ENCODE measurements at regions not wholly inside any gene's neighbourhood (a gene's known extent, or its start where the extent isn't known, plus 50 kb on each side); places are given as distances from the start of the nearest gene placed in this dataset.

DNA sequence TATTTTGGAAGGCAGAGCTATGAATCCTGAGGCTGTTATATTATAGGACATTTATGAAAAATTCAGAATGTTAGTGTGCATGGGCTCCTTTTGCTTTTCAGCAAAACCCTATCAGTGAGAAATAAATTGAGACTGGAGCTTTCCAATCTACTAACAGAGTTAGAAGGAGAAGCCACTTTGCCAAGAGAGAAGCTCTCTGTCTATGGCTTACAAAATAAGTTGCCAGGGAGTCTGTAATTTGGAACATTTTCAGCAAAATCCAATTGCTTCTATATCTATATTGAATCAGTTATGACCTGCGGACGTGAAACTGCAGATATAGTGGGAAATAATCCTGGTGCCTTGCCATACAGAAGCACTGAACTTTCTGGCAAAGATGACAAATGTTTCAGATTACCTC is 279.3 kb downstream of the CDH19 start:
- H3K36me3 ChIP-seq (ENCODE audit: control insufficient read depth in 1 of 2, insufficient read depth in 2 of 2, low read length in 1 of 2): no peaks in the 10 kb centered on the region
- H3K9me3 ChIP-seq (ENCODE audit: control insufficient read depth, low read length): no peaks in the 10 kb centered on the region
- no peak overlapping the region for H3K27ac ChIP-seq (ENCODE audit: low read depth in 1 of 2, low read length in 2 of 2)
- ATAC-seq (ENCODE audit: low FRiP score) (no peak), DNase-seq (no peak)
- 60 to 62% methylated on average over 2 of the region's 2 CpGs for WGBS, 2 donors
- peaks cover 0 to 1% of the 10 kb centered on the region in 2 donors for H3K27me3 ChIP-seq (ENCODE audit: control insufficient read depth in 1 of 2, insufficient read depth in 2 of 2, low read length in 1 of 2)
- intact Hi-C loops (cut with DNase I): no loop called here
- no peak overlapping the region for H3K4me3 ChIP-seq (ENCODE audit: low read length in 2 of 2)
- no peaks in the 10 kb centered on the region for H3K4me1 ChIP-seq (ENCODE audit: control insufficient read depth in 1 of 2, insufficient read depth in 2 of 2, low read length in 2 of 2)

DNA sequence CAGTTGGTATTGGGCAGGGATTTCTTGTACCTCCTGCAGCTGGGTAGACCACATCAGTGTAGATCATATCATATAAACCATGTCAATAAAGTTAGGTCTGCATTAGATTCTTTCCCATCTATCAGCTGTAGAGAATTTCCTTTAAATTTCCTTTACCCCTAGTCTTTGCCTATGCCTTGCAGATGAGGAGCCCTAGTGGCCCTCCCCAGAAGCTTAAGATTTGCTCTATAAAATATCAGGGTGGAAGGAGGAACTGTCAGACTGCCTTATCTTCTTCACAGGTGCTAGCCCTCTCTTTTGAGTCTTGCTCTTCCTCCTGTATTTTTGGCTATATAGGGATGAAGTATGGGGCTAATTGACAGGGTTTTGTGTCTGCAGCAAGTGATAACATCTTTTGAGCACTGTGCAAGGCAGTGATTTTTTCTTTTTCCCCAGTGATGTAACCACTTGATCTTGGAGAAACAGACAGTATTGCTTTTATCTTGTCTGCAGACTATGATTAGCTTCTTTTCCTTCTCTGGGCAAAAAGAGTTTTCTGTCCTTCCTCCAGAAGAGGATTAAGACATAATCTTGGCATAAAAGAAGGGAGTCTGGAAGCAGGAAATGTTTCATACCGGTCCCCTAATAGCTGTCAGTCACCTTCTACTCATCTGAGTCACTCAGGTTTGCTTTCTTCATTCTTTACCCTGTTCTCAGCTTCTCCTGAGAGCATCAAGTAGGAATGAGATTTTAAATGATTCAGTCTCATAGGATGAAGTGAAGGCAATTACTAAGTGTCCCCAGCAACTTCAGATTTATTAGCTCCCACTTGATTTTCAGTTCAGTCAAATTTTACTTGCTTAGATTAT is 286.4 kb downstream of the CDH19 start:
- WGBS, 2 donors: 35 to 37% methylated on average over 1 of the region's 1 CpG
- no peak for ATAC-seq (ENCODE audit: low FRiP score)
- no peaks in the 10 kb centered on the region for H3K4me1 ChIP-seq (ENCODE audit: control insufficient read depth in 1 of 2, insufficient read depth in 2 of 2, low read length in 2 of 2)
- H3K27ac ChIP-seq (ENCODE audit: low read depth in 1 of 2, low read length in 2 of 2): no peak overlapping the region
- intact Hi-C loops (cut with DNase I): no loop called here
- H3K27me3 ChIP-seq (ENCODE audit: control insufficient read depth in 1 of 2, insufficient read depth in 2 of 2, low read length in 1 of 2): peaks cover 0 to 1% of the 10 kb centered on the region in 2 donors
- H3K36me3 ChIP-seq (ENCODE audit: control insufficient read depth in 1 of 2, insufficient read depth in 2 of 2, low read length in 1 of 2): no peaks in the 10 kb centered on the region
- no peaks in the 10 kb centered on the region for H3K9me3 ChIP-seq (ENCODE audit: control insufficient read depth, low read length)
- no peak for DNase-seq
- no peak overlapping the region for H3K4me3 ChIP-seq (ENCODE audit: low read length in 2 of 2)

DNA sequence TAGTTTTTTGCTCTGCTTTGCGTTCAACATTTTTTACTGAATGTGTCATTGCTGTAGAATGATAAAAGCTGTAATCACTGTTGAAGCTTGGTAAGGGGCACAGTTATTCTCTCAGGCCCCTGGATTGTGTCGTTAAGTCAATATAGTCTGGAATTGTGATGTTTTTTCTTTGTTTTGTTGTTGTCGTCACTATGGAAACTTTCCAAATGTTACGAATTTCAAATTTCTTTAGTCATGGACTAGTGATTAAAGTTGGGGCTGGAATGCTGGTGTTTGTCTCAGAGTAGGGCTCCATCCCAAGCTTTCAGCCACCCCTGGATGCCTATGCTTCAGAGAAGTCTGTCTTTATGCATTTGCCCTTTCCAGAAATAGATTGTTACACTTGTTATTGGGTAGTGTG is 287.2 kb downstream of the CDH19 start:
- WGBS, 2 donors: 36 to 48% methylated on average over 4 of the region's 4 CpGs
- no peak overlapping the region for H3K27ac ChIP-seq (ENCODE audit: low read depth in 1 of 2, low read length in 2 of 2)
- H3K4me3 ChIP-seq (ENCODE audit: low read length in 2 of 2): no peak overlapping the region
- H3K36me3 ChIP-seq (ENCODE audit: control insufficient read depth in 1 of 2, insufficient read depth in 2 of 2, low read length in 1 of 2): no peaks in the 10 kb centered on the region
- ATAC-seq (ENCODE audit: low FRiP score) (no peak), DNase-seq (no peak)
- no peaks in the 10 kb centered on the region for H3K9me3 ChIP-seq (ENCODE audit: control insufficient read depth, low read length)
- H3K27me3 ChIP-seq (ENCODE audit: control insufficient read depth in 1 of 2, insufficient read depth in 2 of 2, low read length in 1 of 2): peaks cover 0 to 1% of the 10 kb centered on the region in 2 donors
- intact Hi-C loops (cut with DNase I): no loop called here
- H3K4me1 ChIP-seq (ENCODE audit: control insufficient read depth in 1 of 2, insufficient read depth in 2 of 2, low read length in 2 of 2): no peaks in the 10 kb centered on the region

DNA sequence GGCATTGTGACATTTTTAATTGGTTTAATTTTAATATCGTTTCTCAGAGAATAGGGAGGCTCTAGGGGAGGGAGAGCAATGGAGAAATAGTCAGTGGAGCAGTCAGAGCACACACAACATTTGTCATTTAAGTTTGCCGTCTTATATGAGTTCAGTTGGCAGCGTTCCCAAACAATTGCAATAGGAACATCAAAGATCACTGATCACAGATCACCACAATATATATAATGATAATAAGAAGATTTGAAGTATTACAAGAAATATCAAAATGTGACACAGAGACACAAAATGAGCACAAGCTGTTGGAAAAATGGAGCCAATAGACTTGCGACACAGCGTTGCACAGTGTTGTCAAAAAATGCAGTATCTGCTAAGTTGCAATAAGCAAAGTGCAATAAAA is 303.7 kb downstream of the CDH19 start:
- Histone ChIP-seq H3K27me3 (ENCODE audit: control insufficient read depth in 1 of 2, insufficient read depth in 2 of 2, low read length in 1 of 2) (no peaks in the 10 kb centered on the region), H3K4me3 (ENCODE audit: low read length in 2 of 2) (no peak overlapping the region), H3K36me3 (ENCODE audit: control insufficient read depth in 1 of 2, insufficient read depth in 2 of 2, low read length in 1 of 2) (no peaks in the 10 kb centered on the region), H3K4me1 (ENCODE audit: control insufficient read depth in 1 of 2, insufficient read depth in 2 of 2, low read length in 2 of 2) (no peaks in the 10 kb centered on the region), H3K27ac (ENCODE audit: low read depth in 1 of 2, low read length in 2 of 2) (no peak overlapping the region), H3K9me3 (ENCODE audit: control insufficient read depth, low read length) (no peaks in the 10 kb centered on the region)
- ATAC-seq (ENCODE audit: low FRiP score) (no peak), DNase-seq (no peak)
- WGBS, 2 donors: 78 to 82% methylated on average over 5 of the region's 5 CpGs
- intact Hi-C loops (cut with DNase I): no loop called here

DNA sequence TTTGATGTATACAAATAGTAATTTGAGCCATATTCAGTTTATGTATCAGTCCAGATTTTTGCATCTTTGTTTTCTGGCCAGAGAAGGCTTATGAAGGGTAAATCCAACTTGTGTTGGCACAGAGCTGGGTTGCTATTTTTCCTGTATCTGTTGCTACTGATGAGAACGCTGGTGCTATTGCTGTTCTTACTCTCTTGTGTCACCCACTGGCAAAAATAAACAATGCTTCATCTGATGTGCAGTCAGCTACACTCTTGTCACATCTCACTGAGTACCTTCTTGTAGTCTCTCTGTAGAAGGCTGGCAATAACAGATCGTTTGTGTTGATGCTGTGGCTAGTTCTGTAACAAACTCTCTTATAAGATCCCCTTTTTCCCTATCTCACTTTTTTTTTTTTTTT is 323.4 kb downstream of the CDH19 start:
- Histone ChIP-seq H3K4me1 (ENCODE audit: control insufficient read depth in 1 of 2, insufficient read depth in 2 of 2, low read length in 2 of 2) (no peaks in the 10 kb centered on the region), H3K27me3 (ENCODE audit: control insufficient read depth in 1 of 2, insufficient read depth in 2 of 2, low read length in 1 of 2) (no peaks in the 10 kb centered on the region), H3K36me3 (ENCODE audit: control insufficient read depth in 1 of 2, insufficient read depth in 2 of 2, low read length in 1 of 2) (no peaks in the 10 kb centered on the region), H3K4me3 (ENCODE audit: low read length in 2 of 2) (no peak overlapping the region), H3K9me3 (ENCODE audit: control insufficient read depth, low read length) (no peaks in the 10 kb centered on the region), H3K27ac (ENCODE audit: low read depth in 1 of 2, low read length in 2 of 2) (no peak overlapping the region)
- ATAC-seq (ENCODE audit: low FRiP score): no peak
- DNase-seq: no peak
- 36 to 61% methylated on average over 2 of the region's 2 CpGs for WGBS, 2 donors
- intact Hi-C loops (cut with DNase I): no loop called here

DNA sequence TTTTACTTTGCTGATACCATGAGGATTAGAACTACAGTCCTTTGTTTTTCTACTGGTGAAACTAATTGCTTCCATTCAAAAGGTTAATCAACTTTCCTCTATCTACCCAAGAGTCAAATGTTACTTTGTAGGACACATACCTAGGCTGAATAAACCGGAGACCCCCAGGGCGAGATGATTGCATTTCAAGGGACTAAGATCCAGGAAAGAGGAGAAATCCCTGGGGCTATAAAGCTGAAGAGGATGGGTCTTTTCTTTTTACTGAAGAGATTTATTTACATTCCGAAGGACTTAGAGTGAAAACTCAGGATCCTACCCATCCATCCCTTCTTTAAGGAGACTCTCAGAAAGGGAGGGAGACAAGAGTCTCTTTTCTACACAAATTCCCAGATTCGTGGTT is 331.9 kb downstream of the CDH19 start:
- Histone ChIP-seq H3K36me3 (ENCODE audit: control insufficient read depth in 1 of 2, insufficient read depth in 2 of 2, low read length in 1 of 2) (no peaks in the 10 kb centered on the region), H3K4me1 (ENCODE audit: control insufficient read depth in 1 of 2, insufficient read depth in 2 of 2, low read length in 2 of 2) (no peaks in the 10 kb centered on the region), H3K4me3 (ENCODE audit: low read length in 2 of 2) (no peak overlapping the region), H3K9me3 (ENCODE audit: control insufficient read depth, low read length) (no peaks in the 10 kb centered on the region), H3K27me3 (ENCODE audit: control insufficient read depth in 1 of 2, insufficient read depth in 2 of 2, low read length in 1 of 2) (no peaks in the 10 kb centered on the region), H3K27ac (ENCODE audit: low read depth in 1 of 2, low read length in 2 of 2) (no peak overlapping the region)
- ATAC-seq (ENCODE audit: low FRiP score) (no peak), DNase-seq (no peak)
- WGBS, 2 donors: 26% methylated on average over 4 of the region's 4 CpGs
- intact Hi-C loops (cut with DNase I): no loop called here

DNA sequence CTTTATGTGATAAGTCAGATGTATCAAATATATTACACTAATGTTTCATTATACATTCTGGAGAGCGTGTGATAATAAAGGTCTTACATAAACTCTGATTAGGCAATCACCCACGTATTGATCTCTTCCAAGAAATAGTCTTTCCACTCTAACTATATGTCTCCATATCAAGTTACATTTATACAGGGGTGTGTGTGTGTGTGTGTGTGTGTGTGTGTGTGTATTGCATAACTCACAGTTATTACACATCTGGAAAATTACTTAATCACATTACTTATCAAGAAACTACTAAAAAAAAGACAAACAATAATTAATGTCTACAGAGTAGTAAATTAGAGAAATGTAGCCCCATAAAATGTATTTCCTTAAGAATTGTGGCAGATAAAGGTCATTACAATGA is 339.8 kb downstream of the CDH19 start:
- DNase-seq: no peak
- 64 to 75% methylated on average over 2 of the region's 2 CpGs for WGBS, 2 donors
- Histone ChIP-seq H3K27me3 (ENCODE audit: control insufficient read depth in 1 of 2, insufficient read depth in 2 of 2, low read length in 1 of 2) (no peaks in the 10 kb centered on the region), H3K27ac (ENCODE audit: low read depth in 1 of 2, low read length in 2 of 2) (no peak overlapping the region), H3K4me3 (ENCODE audit: low read length in 2 of 2) (no peak overlapping the region), H3K4me1 (ENCODE audit: control insufficient read depth in 1 of 2, insufficient read depth in 2 of 2, low read length in 2 of 2) (no peaks in the 10 kb centered on the region), H3K9me3 (ENCODE audit: control insufficient read depth, low read length) (no peaks in the 10 kb centered on the region), H3K36me3 (ENCODE audit: control insufficient read depth in 1 of 2, insufficient read depth in 2 of 2, low read length in 1 of 2) (no peaks in the 10 kb centered on the region)
- intact Hi-C loops (cut with DNase I): no loop called here
- no peak for ATAC-seq (ENCODE audit: low FRiP score)

DNA sequence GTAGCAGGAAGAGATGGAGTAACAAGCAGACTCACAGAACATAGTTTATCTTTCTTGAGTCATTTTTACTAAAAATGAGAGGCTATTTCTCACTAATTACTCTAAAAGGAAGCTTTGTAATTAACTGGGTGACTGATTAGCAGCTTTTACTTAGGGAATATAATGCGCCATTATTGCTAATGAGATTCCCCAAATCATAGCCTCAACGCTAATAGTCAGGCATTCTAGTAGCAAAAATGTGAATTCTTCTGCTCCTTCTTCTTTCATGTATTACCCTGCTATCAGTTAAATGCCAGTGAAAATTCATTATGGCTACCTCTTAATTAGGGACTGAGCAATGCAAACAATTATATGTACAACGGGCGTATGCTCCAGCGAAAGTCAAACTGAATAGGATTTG is 349.8 kb downstream of the CDH19 start:
- 93 to 95% methylated on average over 5 of the region's 5 CpGs for WGBS, 2 donors
- ATAC-seq (ENCODE audit: low FRiP score): no peak
- H3K4me1 ChIP-seq (ENCODE audit: control insufficient read depth in 1 of 2, insufficient read depth in 2 of 2, low read length in 2 of 2): no peaks in the 10 kb centered on the region

DNA sequence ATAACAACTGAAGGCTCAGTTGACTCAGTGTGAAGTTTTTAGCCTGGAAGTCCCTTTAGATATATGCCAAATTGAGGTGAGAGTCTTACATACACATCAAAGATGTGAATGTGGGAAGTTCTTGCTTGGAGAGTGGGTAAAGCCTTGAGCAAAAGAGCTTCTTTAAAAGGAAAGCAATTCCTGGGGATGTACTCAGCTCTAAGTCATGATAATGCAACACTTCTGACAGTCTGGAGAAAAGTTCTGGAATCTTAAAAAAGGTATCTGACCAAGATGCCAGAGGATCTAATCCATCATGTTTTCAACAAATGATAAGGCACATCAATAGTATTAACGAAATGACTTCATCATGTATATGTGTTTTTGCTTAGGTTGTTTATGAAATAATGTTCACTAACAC is 351.2 kb downstream of the CDH19 start:
- intact Hi-C loops (cut with DNase I): no loop called here
- Histone ChIP-seq H3K27me3 (ENCODE audit: control insufficient read depth in 1 of 2, insufficient read depth in 2 of 2, low read length in 1 of 2) (no peaks in the 10 kb centered on the region), H3K36me3 (ENCODE audit: control insufficient read depth in 1 of 2, insufficient read depth in 2 of 2, low read length in 1 of 2) (no peaks in the 10 kb centered on the region), H3K9me3 (ENCODE audit: control insufficient read depth, low read length) (no peaks in the 10 kb centered on the region), H3K4me3 (ENCODE audit: low read length in 2 of 2) (no peak overlapping the region), H3K27ac (ENCODE audit: low read depth in 1 of 2, low read length in 2 of 2) (no peak overlapping the region), H3K4me1 (ENCODE audit: control insufficient read depth in 1 of 2, insufficient read depth in 2 of 2, low read length in 2 of 2) (no peaks in the 10 kb centered on the region)
- WGBS, 2 donors: 12 to 22% methylated on average over 1 of the region's 1 CpG
- no peak for DNase-seq
- ATAC-seq (ENCODE audit: low FRiP score): no peak

More for the DNA sequence above, 349.8 kb downstream of the CDH19 start:
- Histone ChIP-seq H3K27ac (ENCODE audit: low read depth in 1 of 2, low read length in 2 of 2) (no peak overlapping the region), H3K4me3 (ENCODE audit: low read length in 2 of 2) (no peak overlapping the region), H3K27me3 (ENCODE audit: control insufficient read depth in 1 of 2, insufficient read depth in 2 of 2, low read length in 1 of 2) (no peaks in the 10 kb centered on the region), H3K36me3 (ENCODE audit: control insufficient read depth in 1 of 2, insufficient read depth in 2 of 2, low read length in 1 of 2) (no peaks in the 10 kb centered on the region), H3K9me3 (ENCODE audit: control insufficient read depth, low read length) (no peaks in the 10 kb centered on the region)
- DNase-seq: no peak
- intact Hi-C loops (cut with DNase I): no loop called here
